Heart right ventricle (tissue), 16 donors: ENCODE measurements at regions not wholly inside any gene's neighbourhood (a gene's known extent, or its start where the extent isn't known, plus 50 kb on each side); places are given as distances from the start of the nearest gene placed in this dataset.

Source experiments
- ATAC-seq, 8 donors: fragments of 200-7000 bp; cut with Tn5 transposase; one replicate each; pipeline ENCODE4 v1.9.1; 2020; ENCODE audit warnings: mild to moderate bottlenecking in 8 of 8, moderate library complexity in 8 of 8, moderate number of reproducible peaks in 1 of 8
- DNase-seq, 2 donors: peaks; one replicate each; pipeline ENCODE4 v3.0.0-alpha.2; 2020
- H3K27ac ChIP-seq, 10 donors: fragments of 200-600 bp; sonication (generic) in 2 of 10; one replicate each; pipeline versions ENCODE4 v1.5.0 to v1.8.0; 2020 to 2022; ENCODE audit warnings: mild to moderate bottlenecking in 3 of 10
- H3K27me3 ChIP-seq, 7 donors: fragments of 200-600 bp; one replicate each; pipeline ENCODE4 v1.8.0; 2021 to 2022; ENCODE audit warnings: mild to moderate bottlenecking in 2 of 7
- H3K36me3 ChIP-seq, 9 donors: fragments of 200-600 bp; sonication (generic) in 1 of 9; one replicate each; pipeline versions ENCODE4 v1.5.0 to v1.8.0; 2020 to 2022; ENCODE audit warnings: mild to moderate bottlenecking in 2 of 9
- H3K4me1 ChIP-seq, 9 donors: fragments of 200-600 bp; sonication (generic) in 1 of 9; one replicate each; pipeline versions ENCODE4 v1.5.0 to v1.8.0; 2020 to 2022; ENCODE audit warnings: mild to moderate bottlenecking in 4 of 9
- H3K4me3 ChIP-seq, 10 donors: fragments of 200-600 bp; sonication (generic) in 2 of 10; one replicate each; pipeline versions ENCODE4 v1.5.0 to v1.8.0; 2020 to 2022; ENCODE audit warnings: mild to moderate bottlenecking in 7 of 10, moderate library complexity in 2 of 10
- H3K9me3 ChIP-seq, 11 donors: fragments of 200-600 bp in 10 of 11; sonication (generic) in 2 of 11; one replicate each; pipeline versions ENCODE4 v1.5.0 to v1.8.0; 2013 to 2022; ENCODE audit warnings: mild to moderate bottlenecking in 2 of 11, control low read depth in 1 of 11, moderate library complexity in 1 of 11
- CTCF ChIP-seq, 9 donors: fragments of 200-600 bp; sonication (generic) in 2 of 9; IDR thresholded peaks; one replicate each; pipeline versions ENCODE4 v1.5.0 to v1.8.0; 2021 to 2022; ENCODE audit warnings: antibody characterized with exemption in 9 of 9, mild to moderate bottlenecking in 5 of 9, moderate library complexity in 1 of 9
- WGBS, 2 donors: extraction: QIAGEN DNeasy Blood & Tissue Kit; methylation state at CpG; one replicate each; pipeline ENCODE4 v1.1.7; 2013; ENCODE audit warnings: inconsistent platforms in 1 of 2; 5-methylcytosine and 5-hydroxymethylcytosine counted together
- intact Hi-C, 10 donors: fragments of 100-400 bp; cut with DNase I; formaldehyde crosslinking; loops; one replicate each; pipeline versions ENCODE4 v1.11.1 to v1.14.2; 2022
- donor health status: Arrhythmogenic right ventricular cardiomyopathy.
- donor health status: ischemic (EF 13 %, LVEDD 7.1; RV severe dilation, severe dysfunction).
- donor health status: healthy with polysubstance abuse.
- donor health status: DM: no; HTN: yes; CAD: no.
- donor health status: DM: no; HTN: no; CAD: no.
- donor health status: ischemic (EF 25% LVEDD 6.9; RV normal size, moderate dysfunction).
- donor health status: ischemic (EF 25% LVEDD 5.7; RV mildly dilated, moderate dysfunction).
- donor health status: healthy.
- donor health status: DM: yes; HTN: yes; CAD: no.
- donor health status: Ischemic cardiomyopathy.
- donor health status: ischemic (EF 35%, LVEDD 5.7; RV mildly dilated, moderate dysfunction).
- donor health status: nonischemic (EF 11% LVEDD 7.7; RV severe dilation, severe dysfunction).
- donor health status: DM: yes; HTN: yes; CAD: no.
- donor health status: PGD.
- donor health status: ischemic (EF 29% LVEDD 5.4; RV normal size, mild dysfunction).
- donor health status: nonischemic (EF 23%, LVEDD 6.1; RV moderate dilation, normal function).

DNA sequence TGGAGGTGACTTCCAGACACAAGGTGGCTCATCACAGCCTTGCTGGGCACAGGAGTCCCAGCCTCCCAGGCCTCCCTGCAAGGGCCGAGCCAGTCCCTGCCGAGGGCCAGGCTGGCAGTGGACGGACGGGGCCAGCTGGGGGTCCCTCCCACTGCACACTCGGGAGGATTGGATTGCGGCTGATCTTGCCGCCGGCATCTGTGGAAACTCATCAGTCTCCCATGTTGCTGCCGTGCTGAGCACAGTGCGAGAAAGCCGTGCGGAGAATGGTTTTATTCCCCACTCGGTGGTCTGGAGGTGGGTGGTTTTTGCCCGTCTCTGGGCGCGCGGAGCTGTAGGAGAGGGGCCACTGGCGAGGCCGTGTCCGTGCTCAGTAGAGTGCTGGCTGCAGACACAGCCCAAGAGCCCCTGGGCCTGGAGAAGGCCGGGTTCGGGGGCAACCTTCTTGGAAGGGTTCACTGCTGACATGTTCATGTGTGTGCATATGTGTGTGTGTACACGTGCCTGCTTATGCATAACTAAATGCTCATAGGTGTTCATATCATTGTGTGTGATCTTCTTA, 1246.4 kb downstream of the BRD1 start:
- DNase-seq (no peak), ATAC-seq (no peak)
- Histone ChIP-seq H3K4me1 (no peaks in the 10 kb centered on the region), H3K36me3 (no peaks in the 10 kb centered on the region), H3K27me3 (peaks cover 4 to 55% (median 43%) of the 10 kb centered on the region in 7 donors), H3K27ac (no peak overlapping the region), H3K4me3 (no peak overlapping the region), H3K9me3 (no peaks in the 10 kb centered on the region)
- 65 to 66% methylated on average over 23 of the region's 23 CpGs for WGBS, 2 donors
- no peak for TF ChIP-seq CTCF (IDR thresholded peaks at IDR 0.05)
- intact Hi-C loops = loop anchor here in 2 of 10 donors (5.0 to 10.0 kb wide), 2 partner anchors 726 to 1054 kb away; no protein-coding TSS in a partner anchor

- H3K36me3 ChIP-seq = no peaks in the 10 kb centered on the region
- ATAC-seq (no peak), DNase-seq (no peak)
- TF ChIP-seq CTCF (IDR thresholded peaks at IDR 0.05) = no peak
- no peak overlapping the region for H3K4me3 ChIP-seq
- no peak overlapping the region for H3K27ac ChIP-seq
- H3K27me3 ChIP-seq = peaks cover 0 to 54% (median 40%) of the 10 kb centered on the region in 7 donors
- no peaks in the 10 kb centered on the region for H3K4me1 ChIP-seq
- intact Hi-C loops = loop anchor here in 2 of 10 donors (5.0 to 10.0 kb wide), 2 partner anchors 727 to 1054 kb away; no protein-coding TSS in a partner anchor
- WGBS, 2 donors = 76 to 84% methylated on average over 13 of the region's 13 CpGs
- no peaks in the 10 kb centered on the region for H3K9me3 ChIP-seq
Observed at GRCh38 chr22:48580481-48580970, 1247.1 kb downstream of the BRD1 start.

DNA sequence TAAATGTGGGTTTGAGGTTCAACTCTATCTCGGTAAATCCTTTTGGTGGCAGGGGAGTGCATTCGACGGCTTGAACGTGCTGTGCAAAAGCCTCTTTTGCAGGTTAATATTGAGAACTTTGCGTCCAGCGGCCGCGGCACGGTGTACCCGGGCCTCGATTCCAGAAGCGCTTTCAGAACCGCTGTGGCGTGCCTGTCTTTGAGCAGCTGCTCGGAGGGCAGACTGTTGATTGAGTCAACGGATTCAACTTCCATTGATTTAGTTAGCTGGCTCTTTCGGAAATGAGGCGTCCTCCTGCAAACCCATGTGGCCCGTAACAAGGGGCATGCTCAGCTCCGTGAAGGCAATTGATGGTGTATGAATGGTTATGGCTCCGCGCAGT, 1247.8 kb downstream of the BRD1 start:
- Histone ChIP-seq H3K36me3 (no peaks in the 10 kb centered on the region), H3K9me3 (no peaks in the 10 kb centered on the region), H3K27me3 (peaks cover 0 to 49% (median 40%) of the 10 kb centered on the region in 7 donors), H3K27ac (no peak overlapping the region), H3K4me1 (no peaks in the 10 kb centered on the region), H3K4me3 (no peak overlapping the region)
- intact Hi-C loops = loop anchor here in 9 of 10 donors (5.0 to 10.0 kb wide), 5 partner anchors 722 to 1055 kb away; no protein-coding TSS in a partner anchor
- ATAC-seq = no peak
- no peak for TF ChIP-seq CTCF (IDR thresholded peaks at IDR 0.05)
- no peak for DNase-seq
- 89 to 90% methylated on average over 22 of the region's 22 CpGs for WGBS, 2 donors

- H3K4me3 ChIP-seq = no peak overlapping the region
- WGBS, 2 donors = 57 to 61% methylated on average over 30 of the region's 30 CpGs
- H3K4me1 ChIP-seq = no peaks in the 10 kb centered on the region
- intact Hi-C loops = loop anchor here in 9 of 10 donors (5.0 to 10.0 kb wide), 5 partner anchors 723 to 1056 kb away; no protein-coding TSS in a partner anchor
- H3K9me3 ChIP-seq = no peaks in the 10 kb centered on the region
- peaks cover 0 to 55% (median 40%) of the 10 kb centered on the region in 7 donors for H3K27me3 ChIP-seq
- no peak for ATAC-seq
- H3K36me3 ChIP-seq = no peaks in the 10 kb centered on the region
- no peak for DNase-seq
- no peak overlapping the region for H3K27ac ChIP-seq
- TF ChIP-seq CTCF (IDR thresholded peaks at IDR 0.05) = no peak
Observed at GRCh38 chr22:48579043-48579927, 1248.4 kb downstream of the BRD1 start.
